Frontal cortex (tissue), 3 donors: ENCODE measurements at regions not wholly inside any gene's neighbourhood (a gene's known extent, or its start where the extent isn't known, plus 50 kb on each side); places are given as distances from the start of the nearest gene placed in this dataset.
"Not testable (repeated sequence)": the region's sequence is repeated elsewhere in the genome, so short reads cannot be mapped to it uniquely, and the experiment has no call there.

Experiments used
- DNase-seq, 2 donors: peaks; one replicate each; pipeline ENCODE4 v3.0.0; 2012; ENCODE audit warnings: low spot score in 2 of 2
- FAIRE-seq: peaks from 2 replicates; lab custom pipeline; 2012; peaks lifted over from hg19 to GRCh38; lab: Jason Lieb, UNC
- donor health status: control.
- donor health status: control.
- donor health status: control.

DNA sequence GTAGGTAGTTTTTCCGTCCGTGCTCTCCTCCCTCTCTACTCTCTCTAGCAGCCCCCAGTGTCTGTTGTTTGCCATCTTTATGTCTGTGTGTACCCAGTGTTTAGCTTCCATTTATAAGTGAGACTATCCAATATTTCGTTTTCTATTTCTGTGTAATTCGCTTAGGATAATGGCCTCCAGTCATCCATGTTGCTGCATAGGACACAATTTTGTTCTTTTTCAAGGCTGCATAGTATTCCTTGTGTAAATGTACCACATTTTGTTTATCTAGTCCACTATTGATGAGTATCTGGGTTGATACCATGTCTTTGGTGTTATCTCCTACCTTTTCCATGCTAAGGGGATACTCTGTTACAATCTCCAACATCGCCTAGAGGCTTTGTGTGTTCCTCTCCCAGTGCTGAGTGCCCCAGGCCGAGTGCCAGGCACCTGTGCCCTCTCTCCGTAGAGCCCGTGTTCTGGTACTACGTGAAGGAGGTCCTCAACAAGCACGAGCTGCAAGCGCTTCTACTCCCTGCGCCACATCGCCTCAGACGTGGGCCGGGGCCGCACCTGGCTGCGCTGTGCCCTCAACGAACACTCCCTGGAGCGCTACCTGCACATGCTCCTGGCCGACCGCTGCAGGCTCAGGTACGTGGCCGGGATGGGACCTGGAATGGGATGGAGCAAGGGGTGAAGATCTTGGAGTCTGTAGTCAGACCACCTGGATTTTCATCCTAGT lies 51.0 kb downstream of the NPIPB11 start:
- not testable (repeated sequence) for DNase-seq, FAIRE-seq

DNA sequence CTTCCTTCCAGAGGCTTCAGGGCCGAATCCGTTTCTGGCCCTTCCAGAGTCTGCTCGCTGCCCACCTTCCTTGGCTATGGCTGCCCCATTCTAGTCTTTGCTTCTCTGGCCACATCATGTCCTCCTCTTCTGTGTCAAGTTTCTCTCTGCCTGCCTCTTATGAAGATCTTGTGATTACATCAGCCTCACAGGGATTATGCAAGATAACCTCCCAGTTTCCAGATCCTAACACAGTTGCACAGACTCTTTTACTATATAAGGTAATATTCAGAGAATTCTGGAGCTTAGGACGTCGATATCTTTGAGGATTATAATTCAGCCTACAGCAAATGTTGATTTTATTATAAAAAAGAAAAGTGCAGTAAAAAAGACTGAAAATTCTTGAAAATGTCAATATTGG lies 52.1 kb downstream of the NPIPB11 start:
- FAIRE-seq, DNase-seq: not testable (repeated sequence)

DNA sequence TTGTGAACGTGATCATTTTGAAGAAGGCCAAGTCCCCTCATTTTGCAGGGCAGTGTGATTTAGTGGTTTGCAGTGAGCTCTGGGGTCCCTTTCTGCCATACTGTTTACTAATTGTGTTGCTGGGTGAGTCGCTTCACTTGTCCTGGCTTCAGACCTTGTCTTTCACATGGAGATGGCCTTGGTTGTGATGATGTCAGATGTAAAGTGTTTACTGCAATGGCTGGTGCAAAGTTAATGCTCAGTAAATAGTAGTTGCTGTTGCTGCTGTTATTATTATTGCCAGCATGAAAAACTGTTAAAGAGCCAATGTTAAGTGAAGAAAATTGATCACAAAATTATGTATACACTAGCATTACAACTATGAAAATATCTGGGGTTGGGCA lies 53.9 kb downstream of the NPIPB11 start:
- FAIRE-seq, DNase-seq: not testable (repeated sequence)

DNA sequence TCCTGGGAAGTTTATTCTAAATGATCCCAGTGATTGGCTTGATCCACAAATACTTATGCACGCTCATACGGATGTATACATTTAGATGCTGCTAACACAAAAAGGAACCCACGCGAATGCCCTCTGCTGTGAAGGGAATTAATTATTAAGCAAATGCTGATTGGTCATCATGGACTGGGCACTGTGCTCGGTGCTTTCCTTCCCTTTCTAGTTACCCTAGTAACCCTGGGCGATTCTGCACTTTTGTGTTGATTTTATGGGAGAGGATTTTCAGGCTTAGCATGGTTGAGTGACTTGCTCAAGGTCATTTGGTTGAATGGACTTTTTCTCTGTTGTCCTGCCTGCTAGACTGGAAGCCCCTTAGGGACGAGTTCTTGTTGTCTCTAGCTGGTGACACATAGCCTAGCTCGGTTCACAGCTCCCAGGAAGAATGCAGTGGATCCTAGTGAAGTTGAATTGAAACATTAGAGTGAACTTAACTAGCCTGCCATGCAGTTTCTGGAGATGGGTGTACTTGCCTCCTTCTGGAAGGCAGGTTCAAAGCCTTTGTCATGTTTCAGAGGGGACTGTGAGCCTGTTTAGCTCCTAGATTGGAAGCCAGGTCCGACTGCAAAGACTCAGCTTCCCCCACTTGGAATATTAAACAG lies 54.4 kb downstream of the NPIPB11 start:
- not testable (repeated sequence) for FAIRE-seq, DNase-seq

DNA sequence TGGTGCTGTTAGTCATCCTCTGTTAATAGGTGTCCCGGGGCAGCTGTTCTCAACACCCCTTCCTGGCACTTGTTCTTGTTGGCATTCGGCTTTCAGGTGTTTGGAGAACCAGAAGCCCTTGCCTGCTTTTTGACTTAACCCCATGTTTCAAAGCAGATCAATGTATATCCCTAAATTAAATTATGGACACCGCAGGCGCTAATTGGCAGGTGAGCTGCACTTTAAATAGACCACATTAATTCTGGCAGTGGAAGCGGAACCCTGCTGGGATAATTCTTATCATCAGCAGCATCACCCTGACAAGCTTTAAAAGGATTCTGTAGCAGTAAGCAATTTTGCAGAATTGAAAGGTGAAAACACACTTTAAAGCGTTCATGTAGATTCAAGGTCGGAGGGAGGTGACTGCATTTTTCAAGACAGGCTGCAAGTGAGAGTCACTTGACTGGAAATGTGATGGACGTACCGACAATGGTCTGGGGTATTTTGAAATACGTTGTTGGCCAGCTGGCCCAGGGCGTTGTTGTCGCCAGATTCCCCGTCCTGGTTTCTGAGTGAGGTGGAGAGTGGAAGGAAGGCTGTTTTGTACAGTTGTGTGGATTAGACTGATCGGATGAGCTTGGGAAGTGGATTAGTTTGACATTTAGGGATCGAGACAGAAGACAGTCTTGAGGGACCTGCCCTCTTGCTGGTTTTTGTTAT lies 55.1 kb downstream of the NPIPB11 start:
- FAIRE-seq, DNase-seq: not testable (repeated sequence)

DNA sequence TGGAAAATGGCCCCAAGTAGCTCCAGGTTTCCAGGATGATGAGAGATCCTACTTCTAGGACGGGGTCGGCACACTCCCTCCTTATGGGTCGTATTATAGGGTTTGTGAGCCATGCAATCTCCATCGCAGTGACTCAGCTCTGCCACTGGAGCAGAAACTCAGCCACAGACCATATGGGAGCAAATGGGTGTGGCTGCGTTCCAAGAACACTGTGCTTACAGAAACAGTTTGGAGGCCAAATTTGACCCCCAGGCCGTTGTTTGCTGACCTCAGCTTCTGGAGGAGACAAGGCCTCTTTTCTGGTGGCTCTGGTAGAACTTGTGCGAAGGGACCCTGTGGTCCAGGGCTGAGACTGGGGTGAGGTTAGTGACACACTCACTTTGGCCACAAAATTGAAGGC lies 56.5 kb downstream of the NPIPB11 start:
- FAIRE-seq, DNase-seq: not testable (repeated sequence)

DNA sequence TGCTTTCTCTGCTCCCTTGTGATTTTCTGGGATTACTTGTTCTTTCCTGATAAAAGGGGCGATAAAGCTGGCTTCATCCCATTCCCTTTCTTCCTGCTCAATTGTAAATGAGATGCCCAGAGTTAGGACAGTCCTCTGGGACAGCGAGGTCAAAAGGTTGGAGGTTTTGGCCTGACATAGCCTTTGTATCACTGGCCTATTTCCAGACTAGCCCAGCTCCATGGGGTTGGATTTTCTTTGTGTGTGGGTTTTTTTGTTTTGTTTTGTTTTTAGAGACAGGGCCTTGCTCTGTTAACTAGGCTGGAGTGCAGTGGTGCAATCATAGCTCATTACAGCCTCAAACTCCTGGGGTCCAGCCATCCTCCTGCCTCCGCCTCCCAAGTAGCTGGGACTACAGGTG lies 57.8 kb downstream of the NPIPB11 start:
- not testable (repeated sequence) for DNase-seq, FAIRE-seq

DNA sequence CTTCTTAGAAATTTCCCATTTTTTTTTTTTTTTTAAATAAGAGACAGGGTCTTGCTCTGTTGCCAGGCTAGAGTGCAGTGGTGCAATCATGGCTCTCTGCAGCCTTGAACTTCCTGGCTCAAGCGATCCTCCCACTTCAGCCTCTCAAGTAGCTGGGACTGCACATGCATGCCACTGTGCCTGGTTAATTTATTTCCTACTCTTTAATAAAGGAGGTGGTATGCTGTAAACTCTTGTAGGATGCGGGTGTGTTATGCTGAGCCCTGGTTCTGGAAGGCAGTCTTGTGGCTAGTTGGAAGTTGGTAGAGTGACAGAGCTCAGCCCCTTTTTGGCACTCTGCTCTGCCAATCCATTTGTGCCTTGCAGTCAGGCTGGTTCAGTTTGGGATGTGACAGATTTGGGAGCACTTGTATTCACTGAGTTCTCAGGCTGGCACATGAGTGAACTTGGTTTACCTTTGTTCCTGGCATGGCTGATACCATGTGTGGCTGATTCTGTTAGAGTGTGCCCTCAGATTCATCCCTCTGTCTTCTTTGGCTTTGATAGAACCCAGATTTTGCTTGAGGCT lies 58.3 kb downstream of the NPIPB11 start:
- FAIRE-seq, DNase-seq: not testable (repeated sequence)

DNA sequence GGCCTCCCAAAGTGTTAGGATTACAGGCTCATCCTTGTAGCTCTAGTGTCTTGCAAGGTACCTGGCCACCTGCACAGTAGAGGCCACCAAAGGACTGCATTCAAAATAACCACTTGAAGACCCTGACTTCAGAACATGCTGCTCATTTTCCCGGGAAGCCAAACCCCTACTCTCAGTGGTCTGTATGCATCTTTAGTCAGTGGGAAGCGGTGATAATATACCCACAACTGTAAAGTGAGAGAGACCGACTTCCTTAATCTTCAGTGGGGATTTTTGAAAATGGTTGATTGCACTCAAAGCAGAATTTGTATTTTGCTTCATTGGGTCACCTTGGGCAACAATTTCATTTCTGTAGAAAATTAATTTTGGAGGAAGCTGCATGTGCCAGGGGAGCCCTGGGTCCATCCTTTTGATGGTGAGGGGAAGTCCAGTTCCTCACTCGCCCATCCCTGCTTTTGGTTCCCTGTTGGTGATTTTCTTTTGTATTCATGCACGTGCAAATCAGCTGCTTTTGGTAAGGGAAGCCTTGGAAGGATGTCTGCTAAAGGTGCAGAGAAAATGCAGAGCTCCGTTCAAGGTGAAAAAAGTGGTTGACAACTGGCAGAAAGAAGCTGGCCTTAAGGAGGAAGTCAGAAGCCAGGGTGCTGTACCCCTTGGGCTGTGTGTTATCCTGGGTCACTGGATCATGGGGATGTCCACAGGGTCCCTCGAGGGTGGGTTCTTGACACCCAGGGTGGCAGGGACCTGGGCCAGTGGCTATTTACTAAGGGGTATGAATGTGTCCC lies 59.5 kb downstream of the NPIPB11 start:
- DNase-seq, FAIRE-seq: not testable (repeated sequence)

DNA sequence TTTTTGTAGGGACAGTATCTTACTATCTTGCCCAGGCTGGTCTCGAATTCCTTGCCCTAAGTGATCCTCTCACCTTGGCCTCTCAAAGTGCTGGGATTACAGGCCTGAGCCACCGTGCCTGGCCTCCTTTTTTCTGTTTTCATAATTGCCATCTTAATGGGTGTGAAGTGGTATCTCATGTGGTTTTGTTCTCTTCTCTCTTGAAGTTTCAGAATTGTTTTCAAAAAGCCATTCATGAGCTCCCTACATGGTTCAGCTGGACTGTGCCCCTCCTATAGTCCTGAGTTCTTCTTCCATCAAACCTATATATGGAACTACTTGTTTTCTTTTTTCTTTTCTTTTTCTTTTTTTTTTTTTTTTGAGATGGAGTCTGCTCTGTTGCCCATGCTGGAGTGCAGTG lies 60.3 kb downstream of the NPIPB11 start:
- DNase-seq, FAIRE-seq: not testable (repeated sequence)

DNA sequence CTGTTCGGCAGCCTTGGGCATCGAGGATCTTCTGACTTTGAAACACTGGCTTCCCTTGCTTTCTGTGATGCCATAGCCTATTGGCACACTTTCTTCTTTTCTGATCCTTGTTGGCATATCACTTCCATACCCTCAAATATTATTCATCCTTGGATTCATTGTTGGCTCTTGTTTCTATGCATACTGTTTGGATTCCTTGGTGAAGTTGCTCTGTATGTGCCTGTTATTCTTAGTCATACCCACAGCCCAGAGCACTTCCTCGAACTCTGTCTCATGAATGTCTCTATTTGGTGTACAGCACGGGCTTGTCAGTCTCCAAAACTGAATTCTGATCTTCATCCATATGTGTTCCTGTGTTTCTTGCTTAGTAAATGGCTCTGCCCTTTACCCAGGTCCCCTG lies 63.6 kb downstream of the NPIPB11 start:
- DNase-seq, FAIRE-seq: not testable (repeated sequence)

DNA sequence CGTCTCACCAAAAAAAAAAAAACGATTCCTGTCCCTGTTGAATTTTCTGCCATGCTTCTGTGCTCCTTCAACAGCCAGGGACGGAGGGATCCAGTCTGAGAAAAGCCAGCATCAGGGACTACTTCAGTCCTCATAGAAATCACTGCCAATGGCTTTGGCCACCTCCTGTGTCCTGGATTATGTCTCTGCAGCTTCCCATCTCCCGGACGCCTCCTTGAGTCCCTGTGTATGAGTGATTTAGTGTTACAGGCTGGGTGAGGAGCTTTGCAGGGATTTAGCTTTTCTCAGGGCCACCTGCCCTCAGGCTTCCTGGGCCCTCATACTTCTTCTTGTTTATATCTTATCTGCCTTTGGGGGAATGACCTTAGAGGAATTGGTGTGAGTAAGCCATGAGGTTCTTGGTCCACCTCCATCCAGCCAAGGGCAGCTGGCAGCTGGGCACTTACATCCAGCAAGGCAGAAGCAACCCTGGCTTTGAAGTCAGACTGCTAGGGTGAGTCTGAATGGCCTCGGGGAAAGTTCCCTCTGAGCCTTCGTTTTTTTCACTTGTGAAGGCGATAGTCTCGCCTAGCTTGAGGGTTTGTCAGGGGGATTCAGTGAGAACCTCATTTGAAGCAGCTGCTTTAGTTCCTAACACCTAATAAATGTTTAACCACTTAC lies 65.6 kb downstream of the NPIPB11 start:
- not testable (repeated sequence) for DNase-seq, FAIRE-seq

DNA sequence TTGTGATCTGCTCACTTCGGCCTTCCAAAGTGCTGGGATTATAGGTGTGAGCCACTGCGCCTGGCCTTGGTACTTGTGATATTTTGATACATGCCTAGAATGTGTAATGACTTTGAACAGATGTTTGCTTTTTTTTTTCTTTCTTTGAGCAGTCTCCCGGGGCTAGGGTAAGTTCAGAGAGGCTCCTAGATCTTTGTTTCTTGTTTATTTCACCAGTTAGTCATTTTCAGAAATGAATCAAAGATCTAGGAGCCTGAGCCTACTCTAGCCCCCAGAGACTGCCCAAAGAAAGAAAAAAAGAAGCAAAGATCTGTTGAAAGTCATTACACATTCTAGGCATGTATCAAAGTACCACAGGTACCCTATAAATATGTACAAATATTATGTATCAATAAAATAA lies 66.3 kb downstream of the NPIPB11 start:
- FAIRE-seq, DNase-seq: not testable (repeated sequence)

DNA sequence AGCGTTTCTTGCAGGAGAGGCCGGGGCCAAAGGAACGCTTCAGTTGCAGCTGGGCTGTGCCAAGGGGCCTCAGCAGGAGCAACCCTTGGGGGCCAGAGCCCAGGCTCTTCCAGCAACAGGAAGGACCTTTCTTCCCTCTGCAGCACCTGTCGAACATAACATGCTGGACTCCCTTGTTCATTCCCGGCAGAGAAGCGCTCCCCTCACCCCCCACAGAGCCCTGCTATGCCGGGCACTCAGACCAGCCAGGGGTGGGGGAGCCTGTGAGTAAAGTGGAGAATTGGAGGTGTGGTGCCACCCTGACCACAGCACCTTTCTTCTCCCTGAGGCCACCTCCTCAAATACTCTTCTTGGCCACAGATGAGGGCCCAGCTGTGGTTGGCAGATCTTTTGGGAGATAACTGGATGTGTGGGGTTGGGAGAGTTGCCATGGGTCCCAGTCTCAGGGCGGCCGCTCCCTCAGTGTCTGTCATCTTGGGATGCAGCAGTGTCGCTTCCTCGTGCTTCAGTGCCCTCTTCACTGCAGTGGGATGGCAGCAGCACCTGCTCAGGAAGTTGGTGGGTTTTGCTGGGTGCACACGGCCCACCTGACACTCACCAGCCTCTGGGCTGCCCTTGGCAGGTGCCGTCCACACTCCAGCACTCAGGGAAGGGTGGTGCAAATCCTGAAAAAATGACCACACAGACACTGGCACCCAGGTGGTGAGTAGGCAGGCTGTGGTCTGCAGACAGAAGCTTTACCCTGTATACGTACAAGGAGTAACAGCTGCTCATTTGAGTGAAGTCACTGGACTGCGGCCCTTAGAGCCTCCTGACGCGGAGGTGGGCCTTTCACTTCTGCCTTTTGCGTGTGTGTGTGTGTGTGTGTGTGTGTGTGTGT lies 67.5 kb downstream of the NPIPB11 start:
- FAIRE-seq, DNase-seq: not testable (repeated sequence)

DNA sequence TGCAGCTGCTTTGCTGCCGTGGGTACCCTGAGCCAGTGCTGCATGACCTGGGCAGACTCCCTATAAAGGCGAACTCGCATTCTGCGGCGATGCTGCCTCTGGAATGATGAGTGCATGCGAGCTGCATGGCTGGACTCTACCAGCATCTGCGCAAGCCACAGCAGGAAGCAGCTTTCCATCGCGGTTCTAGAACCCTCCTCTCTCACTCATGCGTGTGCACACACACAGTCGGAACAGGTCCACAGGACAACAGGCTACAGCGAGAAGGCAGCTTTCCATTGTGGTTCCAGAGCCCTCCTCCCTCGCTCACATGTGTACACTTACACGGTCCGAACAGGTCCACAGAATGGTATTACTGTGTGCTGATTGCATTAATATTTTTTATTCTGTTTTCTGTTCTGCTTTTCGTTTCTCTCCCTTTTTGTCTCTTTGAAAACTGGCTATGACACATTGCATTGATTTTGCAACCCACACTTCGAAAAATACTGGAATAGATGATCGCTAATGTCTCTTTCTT lies 69.1 kb downstream of the NPIPB11 start:
- DNase-seq, FAIRE-seq: not testable (repeated sequence)

DNA sequence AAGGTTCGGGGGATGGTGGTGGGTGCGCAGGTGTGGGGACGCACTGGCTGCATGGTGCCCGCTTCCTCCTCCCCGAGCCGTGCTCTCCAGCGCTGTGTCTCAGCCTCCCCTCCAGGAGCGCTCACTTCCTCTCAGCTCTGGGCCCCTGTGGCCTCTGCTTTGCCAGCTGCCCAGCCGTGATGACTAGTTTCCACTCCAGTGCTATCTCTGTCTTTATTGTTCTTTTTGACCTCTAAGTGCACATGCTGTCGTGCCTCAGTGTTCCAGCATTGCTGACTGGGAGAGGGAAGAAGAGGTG lies 71.0 kb downstream of the NPIPB11 start:
- not testable (repeated sequence) for FAIRE-seq, DNase-seq

DNA sequence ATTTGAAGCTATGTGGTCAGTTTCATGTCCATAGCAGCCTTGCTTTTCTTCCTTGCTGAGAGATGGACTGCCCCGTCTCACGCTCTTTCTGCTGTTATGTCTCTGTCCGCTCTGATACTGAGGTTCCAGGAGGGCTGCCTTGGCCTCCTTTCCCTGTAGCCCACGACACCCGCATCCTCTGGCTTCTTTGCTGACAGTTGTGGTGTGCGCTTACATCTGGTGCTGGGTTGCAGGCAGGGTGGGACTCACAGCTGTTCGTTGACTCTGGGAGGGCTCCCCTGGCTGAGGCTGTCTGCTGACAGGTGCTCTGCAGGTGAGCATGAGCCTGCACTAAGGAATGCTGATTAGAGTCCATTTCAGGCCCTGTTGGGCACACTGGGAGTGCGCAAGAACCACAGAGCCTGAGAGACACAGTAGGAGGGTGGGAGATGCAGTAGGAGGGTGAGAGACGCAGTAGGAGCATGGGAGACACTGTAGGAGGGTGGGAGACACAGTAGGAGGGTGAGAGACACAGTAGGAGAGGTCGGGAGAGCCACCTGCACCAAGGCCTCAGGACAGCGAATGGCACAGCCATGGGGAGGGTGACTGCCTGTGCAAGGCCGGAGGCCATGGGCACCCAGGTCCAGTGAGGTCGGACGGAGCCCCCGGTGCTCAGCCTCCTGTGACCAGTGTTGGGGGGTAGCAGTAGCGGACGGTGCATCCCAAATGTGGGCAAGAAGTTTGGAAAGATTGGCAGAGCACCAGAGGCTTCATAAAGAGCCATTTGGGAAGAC lies 71.5 kb downstream of the NPIPB11 start:
- FAIRE-seq, DNase-seq: not testable (repeated sequence)
